OCI-LY7 (cell line): ENCODE measurements at regions not wholly inside any gene's neighbourhood (a gene's known extent, or its start where the extent isn't known, plus 50 kb on each side); places are given as distances from the start of the nearest gene placed in this dataset.

Experiments used
- EZH2phosphoT487 ChIP-seq: fragments of 200-600 bp; sonication (generic); IDR thresholded peaks from 2 replicates; pipeline ENCODE4 v1.6.1; 2018; ENCODE audit warnings: low read depth, borderline replicate concordance, mild to moderate bottlenecking, mixed run types, antibody characterized with exemption, low read length, moderate library complexity, mixed read lengths
- TF ChIP-seq, protein P1 (sequence below): fragments of 200-600 bp; sonication (generic); conservative IDR thresholded peaks from 2 replicates; pipeline ENCODE4 v1.5.1; 2014; ENCODE audit warnings: mild to moderate bottlenecking, antibody characterized with exemption, low read length, moderate library complexity, mixed read lengths

DNA sequence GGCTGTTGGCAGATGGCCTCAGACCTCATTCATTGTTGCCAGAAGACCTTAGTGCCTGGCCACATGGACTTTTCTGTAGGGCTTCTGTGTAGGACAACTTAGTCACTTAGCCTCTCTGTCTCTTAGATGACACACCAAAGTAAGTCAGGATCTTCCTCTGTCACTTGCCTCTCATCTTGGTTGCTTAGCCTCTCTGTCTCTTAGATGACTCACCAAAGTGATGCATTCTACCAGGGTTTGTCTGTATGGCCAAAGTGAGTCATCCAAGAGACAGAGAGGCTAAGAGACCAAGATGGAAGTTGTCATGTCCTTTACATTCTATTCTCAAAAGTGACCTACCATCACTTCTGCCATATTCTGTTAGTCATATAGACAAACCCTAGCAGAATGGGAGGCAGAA, 255.9 kb upstream of the DEFB112 start:
- TF ChIP-seq, protein P1, sequence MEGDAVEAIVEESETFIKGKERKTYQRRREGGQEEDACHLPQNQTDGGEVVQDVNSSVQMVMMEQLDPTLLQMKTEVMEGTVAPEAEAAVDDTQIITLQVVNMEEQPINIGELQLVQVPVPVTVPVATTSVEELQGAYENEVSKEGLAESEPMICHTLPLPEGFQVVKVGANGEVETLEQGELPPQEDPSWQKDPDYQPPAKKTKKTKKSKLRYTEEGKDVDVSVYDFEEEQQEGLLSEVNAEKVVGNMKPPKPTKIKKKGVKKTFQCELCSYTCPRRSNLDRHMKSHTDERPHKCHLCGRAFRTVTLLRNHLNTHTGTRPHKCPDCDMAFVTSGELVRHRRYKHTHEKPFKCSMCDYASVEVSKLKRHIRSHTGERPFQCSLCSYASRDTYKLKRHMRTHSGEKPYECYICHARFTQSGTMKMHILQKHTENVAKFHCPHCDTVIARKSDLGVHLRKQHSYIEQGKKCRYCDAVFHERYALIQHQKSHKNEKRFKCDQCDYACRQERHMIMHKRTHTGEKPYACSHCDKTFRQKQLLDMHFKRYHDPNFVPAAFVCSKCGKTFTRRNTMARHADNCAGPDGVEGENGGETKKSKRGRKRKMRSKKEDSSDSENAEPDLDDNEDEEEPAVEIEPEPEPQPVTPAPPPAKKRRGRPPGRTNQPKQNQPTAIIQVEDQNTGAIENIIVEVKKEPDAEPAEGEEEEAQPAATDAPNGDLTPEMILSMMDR: no peak
- TF ChIP-seq EZH2phosphoT487: no peak
